ENCODE measurements at regions not wholly inside any gene's neighbourhood (a gene's known extent, or its start where the extent isn't known, plus 50 kb on each side); places are given as distances from the start of the nearest gene placed in this dataset.

DNA sequence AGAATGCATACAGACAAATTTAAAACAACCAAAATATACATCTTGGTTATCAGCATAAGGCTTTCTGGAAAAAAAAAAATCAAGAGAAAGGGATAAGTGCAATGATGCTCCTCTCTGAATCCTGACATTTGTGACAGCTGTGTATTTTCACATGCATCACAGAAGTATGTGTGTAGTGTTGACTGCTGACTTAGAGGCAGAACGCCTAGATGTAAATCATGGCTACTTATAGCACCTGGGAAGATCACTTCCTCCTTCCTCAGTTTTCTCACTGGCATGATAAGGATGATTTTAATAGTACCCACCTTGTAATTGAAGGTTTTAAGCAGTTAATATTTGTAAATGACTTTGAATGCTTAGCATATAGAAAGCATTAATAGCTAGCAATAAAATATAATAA is 112.5 kb downstream of the MRPL39 start:
- Histone ChIP-seq H2BK120ac (ENCODE audit: insufficient read depth, low read length, poor library complexity) (no peak overlapping the region), H2AFZ (ENCODE audit: insufficient read depth, low read length, poor library complexity) (no peak overlapping the region), H3K9ac (ENCODE audit: low read length) (no peak overlapping the region), H3K27me3 (ENCODE audit: insufficient read depth, low read length) (no peaks in the 10 kb centered on the region), H4K91ac (ENCODE audit: low read depth, low read length) (no peak overlapping the region), H4K12ac (ENCODE audit: low read depth, low read length) (no peak overlapping the region), H3K9me3 (ENCODE audit: insufficient read depth, low read depth, low read length) (no peaks in the 10 kb centered on the region), H3K27ac (ENCODE audit: low read depth, low read length) (no peak overlapping the region), H3K4me2 (ENCODE audit: low read length) (no peak overlapping the region), H2BK5ac (ENCODE audit: low read depth, low read length, poor library complexity) (no peak overlapping the region), H2AK5ac (ENCODE audit: low read length) (no peak overlapping the region), H3K36me3 (ENCODE audit: control insufficient read depth in 1 of 2, insufficient read depth in 2 of 2, low read length in 2 of 2) (no peaks in the 10 kb centered on the region), H3K79me1 (ENCODE audit: low read length) (no peaks in the 10 kb centered on the region), H3K79me2 (ENCODE audit: control insufficient read depth, insufficient read depth, low read length, poor library complexity) (no peaks in the 10 kb centered on the region), H3K18ac (ENCODE audit: low read length) (no peak overlapping the region), H2BK12ac (ENCODE audit: low read length) (no peak overlapping the region), H3K4me1 (ENCODE audit: control insufficient read depth in 1 of 2, insufficient read depth in 2 of 2, low read length in 2 of 2) (no peaks in the 10 kb centered on the region), H3K14ac (ENCODE audit: low read length) (no peak overlapping the region), H3K4ac (ENCODE audit: low read depth, low read length) (no peak overlapping the region), H3K23ac (ENCODE audit: low read length) (no peak overlapping the region), H4K8ac (ENCODE audit: low read depth, low read length) (no peak overlapping the region), H3K4me3 (ENCODE audit: low read depth, low read length) (no peak overlapping the region)
- DNase-seq = no peak
- WGBS (ENCODE audit: extremely low coverage, insufficient coverage, insufficient read length) = no CpG with 5 or more reads among the region's 1 CpG

DNA sequence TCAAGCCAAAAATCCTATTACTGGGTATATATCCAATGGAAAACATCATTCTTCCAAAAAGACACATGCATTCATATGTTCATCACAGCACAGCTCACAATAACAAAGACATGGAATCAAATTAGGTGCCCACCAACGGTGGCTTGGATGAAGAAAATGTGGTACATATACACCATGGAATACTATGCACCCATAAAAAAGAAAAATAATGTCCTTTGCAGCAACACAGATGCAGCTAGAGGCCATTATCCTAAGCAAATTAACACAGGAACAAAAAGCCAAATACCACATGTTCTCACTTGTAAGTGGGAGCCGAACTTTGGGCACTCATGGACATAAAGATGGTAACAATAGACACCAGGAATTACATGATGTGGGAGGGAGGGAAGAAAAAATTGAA is 113.6 kb downstream of the MRPL39 start:
- Histone ChIP-seq H2AK5ac (ENCODE audit: low read length) (no peak overlapping the region), H3K79me1 (ENCODE audit: low read length) (no peaks in the 10 kb centered on the region), H4K12ac (ENCODE audit: low read depth, low read length) (no peak overlapping the region), H2AFZ (ENCODE audit: insufficient read depth, low read length, poor library complexity) (no peak overlapping the region), H2BK120ac (ENCODE audit: insufficient read depth, low read length, poor library complexity) (no peak overlapping the region), H3K9me3 (ENCODE audit: insufficient read depth, low read depth, low read length) (no peaks in the 10 kb centered on the region), H3K36me3 (ENCODE audit: control insufficient read depth in 1 of 2, insufficient read depth in 2 of 2, low read length in 2 of 2) (no peaks in the 10 kb centered on the region), H3K23ac (ENCODE audit: low read length) (no peak overlapping the region), H3K9ac (ENCODE audit: low read length) (no peak overlapping the region), H3K4me3 (ENCODE audit: low read depth, low read length) (no peak overlapping the region), H3K27ac (ENCODE audit: low read depth, low read length) (no peak overlapping the region), H3K4me2 (ENCODE audit: low read length) (no peak overlapping the region), H3K18ac (ENCODE audit: low read length) (no peak overlapping the region), H2BK12ac (ENCODE audit: low read length) (no peak overlapping the region), H3K27me3 (ENCODE audit: insufficient read depth, low read length) (no peaks in the 10 kb centered on the region), H3K4ac (ENCODE audit: low read depth, low read length) (no peak overlapping the region), H4K8ac (ENCODE audit: low read depth, low read length) (no peak overlapping the region), H4K91ac (ENCODE audit: low read depth, low read length) (no peak overlapping the region), H3K4me1 (ENCODE audit: control insufficient read depth in 1 of 2, insufficient read depth in 2 of 2, low read length in 2 of 2) (no peaks in the 10 kb centered on the region), H3K79me2 (ENCODE audit: control insufficient read depth, insufficient read depth, low read length, poor library complexity) (no peaks in the 10 kb centered on the region), H3K14ac (ENCODE audit: low read length) (no peak overlapping the region), H2BK5ac (ENCODE audit: low read depth, low read length, poor library complexity) (no peak overlapping the region)
- no peak for DNase-seq
- no CpG with 5 or more reads among the region's 2 CpGs for WGBS (ENCODE audit: extremely low coverage, insufficient coverage, insufficient read length)

DNA sequence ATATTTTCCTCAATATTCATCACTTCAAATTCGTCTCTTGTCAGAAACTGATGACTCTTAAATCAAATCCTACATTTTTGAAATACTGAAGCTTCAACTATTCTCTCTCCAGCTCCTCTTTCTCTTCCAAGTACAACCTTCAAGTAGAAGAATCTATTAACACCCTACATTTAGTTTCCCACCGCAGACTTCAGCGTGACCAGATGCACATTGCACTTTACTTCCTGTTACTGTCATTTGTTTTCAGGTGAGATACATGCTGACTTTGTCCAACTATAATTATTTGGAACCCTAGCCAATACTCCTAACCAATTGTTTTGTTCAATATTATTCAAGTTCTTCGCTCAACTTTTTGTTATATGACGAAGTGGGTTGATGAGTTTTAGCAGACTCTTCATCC is 116.0 kb downstream of the MRPL39 start:
- Histone ChIP-seq H2BK120ac (ENCODE audit: insufficient read depth, low read length, poor library complexity) (no peak overlapping the region), H3K14ac (ENCODE audit: low read length) (no peak overlapping the region), H3K36me3 (ENCODE audit: control insufficient read depth in 1 of 2, insufficient read depth in 2 of 2, low read length in 2 of 2) (no peaks in the 10 kb centered on the region), H3K9me3 (ENCODE audit: insufficient read depth, low read depth, low read length) (no peaks in the 10 kb centered on the region), H2BK12ac (ENCODE audit: low read length) (no peak overlapping the region), H3K18ac (ENCODE audit: low read length) (no peak overlapping the region), H3K27me3 (ENCODE audit: insufficient read depth, low read length) (no peaks in the 10 kb centered on the region), H3K27ac (ENCODE audit: low read depth, low read length) (no peak overlapping the region), H4K12ac (ENCODE audit: low read depth, low read length) (no peak overlapping the region), H2AFZ (ENCODE audit: insufficient read depth, low read length, poor library complexity) (no peak overlapping the region), H4K91ac (ENCODE audit: low read depth, low read length) (no peak overlapping the region), H3K4me1 (ENCODE audit: control insufficient read depth in 1 of 2, insufficient read depth in 2 of 2, low read length in 2 of 2) (no peaks in the 10 kb centered on the region), H3K9ac (ENCODE audit: low read length) (no peak overlapping the region), H3K4me3 (ENCODE audit: low read depth, low read length) (no peak overlapping the region), H3K4me2 (ENCODE audit: low read length) (no peak overlapping the region), H3K79me2 (ENCODE audit: control insufficient read depth, insufficient read depth, low read length, poor library complexity) (no peaks in the 10 kb centered on the region), H3K79me1 (ENCODE audit: low read length) (no peaks in the 10 kb centered on the region), H3K23ac (ENCODE audit: low read length) (no peak overlapping the region), H2BK5ac (ENCODE audit: low read depth, low read length, poor library complexity) (no peak overlapping the region), H4K8ac (ENCODE audit: low read depth, low read length) (no peak overlapping the region), H3K4ac (ENCODE audit: low read depth, low read length) (no peak overlapping the region), H2AK5ac (ENCODE audit: low read length) (no peak overlapping the region)
- 100% methylated on average over 1 of the region's 5 CpGs for whole genome bisulfite sequencing (ENCODE audit: extremely low coverage, insufficient coverage, insufficient read length)
- no peak for DNase-seq

DNA sequence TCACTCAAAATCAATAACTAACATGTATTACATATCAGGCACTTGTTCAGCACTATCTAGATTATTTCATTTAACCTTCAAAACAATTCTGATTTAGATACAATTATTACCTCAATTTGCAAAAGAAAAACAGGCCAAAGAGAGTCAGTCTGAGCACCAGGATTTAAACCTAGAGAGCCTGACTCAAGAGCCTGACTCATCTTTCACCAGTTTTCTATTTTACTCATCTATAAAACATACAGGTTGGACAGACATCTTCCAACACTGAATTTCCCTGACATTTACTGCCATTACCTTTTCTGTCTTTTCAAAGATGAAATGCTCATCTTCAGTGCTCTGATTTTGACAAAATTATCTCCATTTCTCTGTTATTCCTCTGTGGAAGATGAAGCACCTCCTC is 116.5 kb downstream of the MRPL39 start:
- H2AK5ac ChIP-seq (ENCODE audit: low read length) = no peak overlapping the region
- no peak overlapping the region for H4K8ac ChIP-seq (ENCODE audit: low read depth, low read length)
- no peak overlapping the region for H3K4me2 ChIP-seq (ENCODE audit: low read length)
- no peak overlapping the region for H3K14ac ChIP-seq (ENCODE audit: low read length)
- no peak overlapping the region for H3K27ac ChIP-seq (ENCODE audit: low read depth, low read length)
- H3K23ac ChIP-seq (ENCODE audit: low read length) = no peak overlapping the region
- no peak overlapping the region for H2BK12ac ChIP-seq (ENCODE audit: low read length)
- H3K18ac ChIP-seq (ENCODE audit: low read length) = no peak overlapping the region
- no peak overlapping the region for H3K4me3 ChIP-seq (ENCODE audit: low read depth, low read length)
- no peak overlapping the region for H3K9ac ChIP-seq (ENCODE audit: low read length)
- no peak overlapping the region for H2BK120ac ChIP-seq (ENCODE audit: insufficient read depth, low read length, poor library complexity)
- no peaks in the 10 kb centered on the region for H3K4me1 ChIP-seq (ENCODE audit: control insufficient read depth in 1 of 2, insufficient read depth in 2 of 2, low read length in 2 of 2)
- H3K79me2 ChIP-seq (ENCODE audit: control insufficient read depth, insufficient read depth, low read length, poor library complexity) = no peaks in the 10 kb centered on the region
- no peaks in the 10 kb centered on the region for H3K9me3 ChIP-seq (ENCODE audit: insufficient read depth, low read depth, low read length)
- no peak overlapping the region for H3K4ac ChIP-seq (ENCODE audit: low read depth, low read length)
- no peak overlapping the region for H4K91ac ChIP-seq (ENCODE audit: low read depth, low read length)
- no peaks in the 10 kb centered on the region for H3K27me3 ChIP-seq (ENCODE audit: insufficient read depth, low read length)
- no peak overlapping the region for H2AFZ ChIP-seq (ENCODE audit: insufficient read depth, low read length, poor library complexity)
- no peak for DNase-seq
- H3K36me3 ChIP-seq (ENCODE audit: control insufficient read depth in 1 of 2, insufficient read depth in 2 of 2, low read length in 2 of 2) = no peaks in the 10 kb centered on the region
- H4K12ac ChIP-seq (ENCODE audit: low read depth, low read length) = no peak overlapping the region
- no peaks in the 10 kb centered on the region for H3K79me1 ChIP-seq (ENCODE audit: low read length)
- H2BK5ac ChIP-seq (ENCODE audit: low read depth, low read length, poor library complexity) = no peak overlapping the region

DNA sequence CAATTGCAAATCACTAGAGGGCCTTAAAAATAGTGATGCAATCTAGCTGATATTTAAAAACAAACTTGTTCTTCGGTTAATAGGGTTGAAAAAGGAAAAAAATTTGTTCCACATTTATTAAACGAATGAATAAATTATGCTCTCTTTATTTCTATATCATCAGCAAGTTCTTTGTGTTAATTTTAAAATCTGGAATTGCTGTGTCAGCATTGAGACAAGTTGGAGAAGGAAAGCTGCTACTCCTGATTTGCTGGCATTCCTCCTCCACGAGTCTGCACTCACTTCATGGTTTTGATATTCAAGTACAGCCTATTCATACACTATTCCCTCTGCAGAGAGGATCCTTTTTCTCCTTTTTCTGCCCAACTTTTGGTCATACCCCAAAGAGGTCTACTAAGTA is 117.6 kb downstream of the MRPL39 start:
- no peak overlapping the region for H4K91ac ChIP-seq (ENCODE audit: low read depth, low read length)
- H3K4me3 ChIP-seq (ENCODE audit: low read depth, low read length) = no peak overlapping the region
- H3K27ac ChIP-seq (ENCODE audit: low read depth, low read length) = no peak overlapping the region
- WGBS (ENCODE audit: extremely low coverage, insufficient coverage, insufficient read length) = no CpG with 5 or more reads among the region's 3 CpGs
- no peaks in the 10 kb centered on the region for H3K79me2 ChIP-seq (ENCODE audit: control insufficient read depth, insufficient read depth, low read length, poor library complexity)
- no peak overlapping the region for H3K14ac ChIP-seq (ENCODE audit: low read length)
- no peak overlapping the region for H2AK5ac ChIP-seq (ENCODE audit: low read length)
- no peak overlapping the region for H3K18ac ChIP-seq (ENCODE audit: low read length)
- H4K8ac ChIP-seq (ENCODE audit: low read depth, low read length) = no peak overlapping the region
- no peaks in the 10 kb centered on the region for H3K36me3 ChIP-seq (ENCODE audit: control insufficient read depth in 1 of 2, insufficient read depth in 2 of 2, low read length in 2 of 2)
- no peak overlapping the region for H2BK12ac ChIP-seq (ENCODE audit: low read length)
- H4K12ac ChIP-seq (ENCODE audit: low read depth, low read length) = no peak overlapping the region
- H3K4ac ChIP-seq (ENCODE audit: low read depth, low read length) = no peak overlapping the region
- no peak overlapping the region for H2BK120ac ChIP-seq (ENCODE audit: insufficient read depth, low read length, poor library complexity)
- no peaks in the 10 kb centered on the region for H3K27me3 ChIP-seq (ENCODE audit: insufficient read depth, low read length)
- H3K23ac ChIP-seq (ENCODE audit: low read length) = no peak overlapping the region
- H2BK5ac ChIP-seq (ENCODE audit: low read depth, low read length, poor library complexity) = no peak overlapping the region
- no peak overlapping the region for H3K9ac ChIP-seq (ENCODE audit: low read length)
- H3K79me1 ChIP-seq (ENCODE audit: low read length) = no peaks in the 10 kb centered on the region
- H3K9me3 ChIP-seq (ENCODE audit: insufficient read depth, low read depth, low read length) = no peaks in the 10 kb centered on the region
- H3K4me1 ChIP-seq (ENCODE audit: control insufficient read depth in 1 of 2, insufficient read depth in 2 of 2, low read length in 2 of 2) = no peaks in the 10 kb centered on the region
- no peak for DNase-seq
- H2AFZ ChIP-seq (ENCODE audit: insufficient read depth, low read length, poor library complexity) = no peak overlapping the region
- H3K4me2 ChIP-seq (ENCODE audit: low read length) = no peak overlapping the region
